SK-N-SH treated with all-trans-retinoic acid at 6 μM for 48 hours (cell line): ENCODE measurements at regions not wholly inside any gene's neighbourhood (a gene's known extent, or its start where the extent isn't known, plus 50 kb on each side); places are given as distances from the start of the nearest gene placed in this dataset.

Experiments used
- BACH2 ChIP-seq: fragments of 250-450 bp; sonication (Bioruptor Pico); IDR thresholded peaks from 2 replicates; pipeline ENCODE4 v1.9.0; 2021; ENCODE audit warnings: mild to moderate bottlenecking, borderline replicate concordance
- CREB5 ChIP-seq: fragments of 250-450 bp; sonication (Bioruptor Pico); IDR thresholded peaks from 2 replicates; pipeline ENCODE4 v1.5.1; 2020; ENCODE audit warnings: low read depth, mild to moderate bottlenecking, moderate library complexity
- ISL1 ChIP-seq: fragments of 250-450 bp; sonication (Bioruptor Pico); IDR thresholded peaks from 2 replicates; pipeline ENCODE4 v2.1.2; 2022; ENCODE audit warnings: mild to moderate bottlenecking, moderate library complexity
- PATZ1 ChIP-seq: fragments of 250-450 bp; sonication (Bioruptor Pico); IDR thresholded peaks from 2 replicates; pipeline ENCODE4 v1.8.0; 2020; ENCODE audit warnings: mild to moderate bottlenecking, moderate library complexity, borderline replicate concordance
- TOX ChIP-seq: fragments of 250-450 bp; sonication (Bioruptor Pico); IDR thresholded peaks from 2 replicates; pipeline ENCODE4 v1.8.0; 2021; ENCODE audit warnings: mild to moderate bottlenecking, moderate library complexity, borderline replicate concordance
- TSHZ2 ChIP-seq: fragments of 250-450 bp; sonication (Bioruptor Pico); IDR thresholded peaks from 2 replicates; pipeline ENCODE4 v1.5.0; 2020; ENCODE audit warnings: mild to moderate bottlenecking, moderate library complexity
- ZNF565 ChIP-seq: fragments of 450-650 bp; formaldehyde crosslinking; conservative IDR thresholded peaks from 2 replicates; pipeline ENCODE4 v1.5.0; 2020; ENCODE audit warnings: low read depth, mild to moderate bottlenecking, moderate library complexity

GRCh38 chr5:57348376-57349140 is 134.1 kb downstream of the ACTBL2 start:
- TF ChIP-seq ZNF565 (CRISPR knock-in tag), result no peak
- TF ChIP-seq TOX, result no peak
- no peak for TF ChIP-seq BACH2 (CRISPR knock-in tag)
- no peak for TF ChIP-seq ISL1 (CRISPR knock-in tag)
- TF ChIP-seq TSHZ2, result no peak
- no peak for TF ChIP-seq PATZ1 (CRISPR knock-in tag)
- TF ChIP-seq CREB5 (CRISPR knock-in tag), result no peak
